Kidney (tissue), 13 donors: ENCODE measurements at regions not wholly inside any gene's neighbourhood (a gene's known extent, or its start where the extent isn't known, plus 50 kb on each side); places are given as distances from the start of the nearest gene placed in this dataset.
"Not testable (repeated sequence)": the region's sequence is repeated elsewhere in the genome, so short reads cannot be mapped to it uniquely, and the experiment has no call there.

Experiments used
- DNase-seq, 5 donors: peaks; one replicate each; pipeline ENCODE4 v3.0.0-alpha.2; 2013 to 2020
- FAIRE-seq: peaks from 2 replicates; lab custom pipeline; 2012; peaks lifted over from hg19 to GRCh38; lab: Jason Lieb, UNC
- H3K27ac ChIP-seq, 2 donors: one replicate each; pipeline ENCODE4 v1.7.0; 2013; ENCODE audit warnings: low read depth in 2 of 2, low read length in 2 of 2, inconsistent platforms in 1 of 2
- H3K27me3 ChIP-seq: one replicate; pipeline ENCODE4 v1.7.1; 2013; ENCODE audit warnings: low read length, inconsistent platforms; ENCODE audit not compliant: control insufficient read depth, insufficient read depth
- H3K36me3 ChIP-seq, 3 donors: one replicate each; pipeline versions ENCODE4 v1.7.0 to v1.7.1; 2013; ENCODE audit warnings: low read length in 3 of 3, control low read depth in 1 of 3, inconsistent platforms in 1 of 3; ENCODE audit not compliant: insufficient read depth in 3 of 3, control insufficient read depth in 2 of 3
- H3K4me1 ChIP-seq, 3 donors: one replicate each; pipeline versions ENCODE4 v1.7.0 to v1.7.1; 2013; ENCODE audit warnings: low read length in 3 of 3, inconsistent platforms in 1 of 3, low read depth in 1 of 3; ENCODE audit not compliant: control insufficient read depth in 2 of 3, insufficient read depth in 2 of 3
- H3K4me3 ChIP-seq, 3 donors: one replicate each; pipeline versions ENCODE4 v1.7.0 to v1.8.1; 2013; ENCODE audit warnings: low read length in 3 of 3, control low read depth in 1 of 3, inconsistent platforms in 1 of 3
- H3K9ac ChIP-seq, 3 donors: one replicate each; pipeline versions ENCODE4 v1.7.0 to v1.7.1; 2013; ENCODE audit warnings: low read length in 3 of 3, control low read depth in 1 of 3, inconsistent platforms in 1 of 3
- H3K9me3 ChIP-seq, 3 donors: one replicate each; pipeline versions ENCODE4 v1.7.0 to v1.7.1; 2013; ENCODE audit warnings: low read length in 3 of 3, control low read depth in 1 of 3, inconsistent platforms in 1 of 3; ENCODE audit not compliant: control insufficient read depth in 2 of 3, insufficient read depth in 1 of 3
- intact Hi-C: fragments of 100-400 bp; cut with DNase I; formaldehyde crosslinking; loops from one replicate; pipeline ENCODE4 v1.11.1; 2022
- TF ChIP-seq, protein P1 (sequence below): IDR thresholded peaks from 3 replicates; pipeline ENCODE4 v1.5.1; 2012; ENCODE audit warnings: mild to moderate bottlenecking, moderate library complexity, borderline replicate concordance; ENCODE audit not compliant: insufficient read depth; ENCODE audit errors: extremely low read depth
- donor health status: control.
- donor health status: control.
- donor health status: control.
- donor health status: control.
- donor health status: control.
- donor health status: DM: yes; HTN: yes; CAD: no.
- donor health status: Normal renal cell carcinoma (clear cell type).

DNA sequence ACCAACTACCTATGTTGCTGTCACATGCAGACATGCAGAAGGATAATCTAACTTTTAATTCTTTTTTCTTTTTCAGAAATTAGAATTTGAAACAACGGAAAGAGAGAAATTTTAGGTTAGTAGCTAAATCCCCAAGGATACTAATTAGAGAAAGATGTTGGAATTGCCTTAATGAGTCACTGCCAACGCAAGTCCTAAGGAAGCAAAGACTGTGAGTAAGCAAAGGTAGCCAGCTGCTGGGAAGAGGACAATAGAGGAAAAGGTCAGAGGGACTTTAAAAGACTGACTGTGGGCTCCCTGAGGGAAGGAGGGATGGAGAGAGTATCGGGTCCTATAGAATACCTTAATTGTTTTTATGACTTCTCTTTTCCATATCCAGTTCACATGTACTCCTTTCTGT lies 461.9 kb upstream of the PAPPA start:
- Histone ChIP-seq H3K9me3 (no peaks in the 10 kb centered on the region), H3K27me3 (no peaks in the 10 kb centered on the region), H3K27ac (no peak overlapping the region), H3K9ac (no peak overlapping the region), H3K4me3 (no peak overlapping the region), H3K36me3 (no peaks in the 10 kb centered on the region), H3K4me1 (no peaks in the 10 kb centered on the region)
- TF ChIP-seq, protein P1, sequence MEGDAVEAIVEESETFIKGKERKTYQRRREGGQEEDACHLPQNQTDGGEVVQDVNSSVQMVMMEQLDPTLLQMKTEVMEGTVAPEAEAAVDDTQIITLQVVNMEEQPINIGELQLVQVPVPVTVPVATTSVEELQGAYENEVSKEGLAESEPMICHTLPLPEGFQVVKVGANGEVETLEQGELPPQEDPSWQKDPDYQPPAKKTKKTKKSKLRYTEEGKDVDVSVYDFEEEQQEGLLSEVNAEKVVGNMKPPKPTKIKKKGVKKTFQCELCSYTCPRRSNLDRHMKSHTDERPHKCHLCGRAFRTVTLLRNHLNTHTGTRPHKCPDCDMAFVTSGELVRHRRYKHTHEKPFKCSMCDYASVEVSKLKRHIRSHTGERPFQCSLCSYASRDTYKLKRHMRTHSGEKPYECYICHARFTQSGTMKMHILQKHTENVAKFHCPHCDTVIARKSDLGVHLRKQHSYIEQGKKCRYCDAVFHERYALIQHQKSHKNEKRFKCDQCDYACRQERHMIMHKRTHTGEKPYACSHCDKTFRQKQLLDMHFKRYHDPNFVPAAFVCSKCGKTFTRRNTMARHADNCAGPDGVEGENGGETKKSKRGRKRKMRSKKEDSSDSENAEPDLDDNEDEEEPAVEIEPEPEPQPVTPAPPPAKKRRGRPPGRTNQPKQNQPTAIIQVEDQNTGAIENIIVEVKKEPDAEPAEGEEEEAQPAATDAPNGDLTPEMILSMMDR: no peak
- FAIRE-seq (no peak), DNase-seq (no peak)
- intact Hi-C loops: no loop called here

DNA sequence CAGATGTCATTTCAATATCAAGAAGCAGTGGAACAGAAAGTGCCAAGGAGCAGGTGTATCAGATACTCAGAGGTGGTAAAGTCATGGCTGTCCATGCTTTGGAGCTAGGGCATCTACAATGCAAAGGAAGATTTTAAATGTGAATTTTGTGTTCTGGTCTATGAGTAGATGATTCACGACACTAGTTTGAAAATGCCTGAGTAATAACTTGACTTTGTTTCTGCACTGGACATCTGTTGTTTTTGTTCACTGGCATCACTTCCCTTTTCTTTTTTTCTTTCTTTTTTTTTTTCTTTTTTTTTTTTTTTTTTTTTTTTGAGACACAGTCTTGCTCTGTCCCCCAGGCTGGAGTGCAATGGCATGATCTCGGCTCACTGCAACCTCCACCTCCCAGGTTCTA lies 460.7 kb upstream of the PAPPA start:
- H3K27me3 ChIP-seq, FAIRE-seq, H3K4me1 ChIP-seq, H3K4me3 ChIP-seq, H3K9ac ChIP-seq, H3K27ac ChIP-seq, H3K36me3 ChIP-seq, intact Hi-C loops, DNase-seq, H3K9me3 ChIP-seq: not testable (repeated sequence)

DNA sequence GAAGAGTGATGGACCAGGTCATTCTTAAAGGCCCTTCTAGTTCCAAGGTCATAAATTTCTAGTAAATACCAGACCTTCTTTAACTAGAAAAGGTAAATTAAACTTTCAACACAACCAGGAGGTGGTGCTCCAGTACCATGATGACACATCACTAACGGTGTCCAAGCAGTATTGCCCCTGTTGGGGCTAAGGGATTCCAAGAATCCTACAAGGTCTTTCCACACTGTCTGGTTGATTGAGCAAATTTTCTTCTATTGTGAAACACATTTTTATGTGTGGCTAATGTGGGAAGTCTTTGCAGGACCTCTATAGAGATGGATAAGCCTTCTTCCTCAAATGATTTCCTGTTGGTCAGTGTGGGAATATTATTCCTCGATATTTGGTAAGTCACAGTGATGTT lies 459.6 kb upstream of the PAPPA start:
- Histone ChIP-seq H3K27me3 (no peaks in the 10 kb centered on the region), H3K36me3 (no peaks in the 10 kb centered on the region), H3K4me3 (no peak overlapping the region), H3K9ac (no peak overlapping the region), H3K4me1 (no peaks in the 10 kb centered on the region), H3K27ac (no peak overlapping the region), H3K9me3 (no peaks in the 10 kb centered on the region)
- FAIRE-seq (no peak), DNase-seq (peak in 1 of 5 donors; percentile 18)
- TF ChIP-seq, protein P1: peak; percentile 15
- intact Hi-C loops: no loop called here

DNA sequence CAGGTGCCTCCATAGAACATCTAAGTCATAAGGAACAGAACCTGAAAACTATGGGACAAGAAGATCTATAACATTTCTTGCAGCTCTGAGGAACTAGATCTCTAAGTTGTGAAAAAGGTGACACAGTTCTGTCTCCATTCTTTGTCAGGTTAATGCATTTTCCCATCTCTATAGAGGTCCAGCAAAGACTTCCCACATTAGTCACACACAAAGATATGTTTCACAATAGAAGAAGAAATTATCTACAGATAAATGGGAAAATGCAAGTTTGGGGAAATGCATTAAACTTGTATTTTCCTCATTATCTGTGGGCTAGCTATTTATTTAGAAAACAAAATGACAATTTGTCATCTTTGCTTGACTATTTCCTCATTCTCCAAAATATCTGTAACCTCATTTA lies 458.6 kb upstream of the PAPPA start:
- TF ChIP-seq, protein P1: no peak
- no peak overlapping the region for H3K27ac ChIP-seq
- H3K9ac ChIP-seq: no peak overlapping the region
- intact Hi-C loops: no loop called here
- H3K4me3 ChIP-seq: no peak overlapping the region
- H3K27me3 ChIP-seq: no peaks in the 10 kb centered on the region
- H3K36me3 ChIP-seq: no peaks in the 10 kb centered on the region
- no peaks in the 10 kb centered on the region for H3K4me1 ChIP-seq
- FAIRE-seq (no peak), DNase-seq (no peak)
- H3K9me3 ChIP-seq: no peaks in the 10 kb centered on the region
